ENCODE measurements at regions not wholly inside any gene's neighbourhood (a gene's known extent, or its start where the extent isn't known, plus 50 kb on each side); places are given as distances from the start of the nearest gene placed in this dataset.

DNA sequence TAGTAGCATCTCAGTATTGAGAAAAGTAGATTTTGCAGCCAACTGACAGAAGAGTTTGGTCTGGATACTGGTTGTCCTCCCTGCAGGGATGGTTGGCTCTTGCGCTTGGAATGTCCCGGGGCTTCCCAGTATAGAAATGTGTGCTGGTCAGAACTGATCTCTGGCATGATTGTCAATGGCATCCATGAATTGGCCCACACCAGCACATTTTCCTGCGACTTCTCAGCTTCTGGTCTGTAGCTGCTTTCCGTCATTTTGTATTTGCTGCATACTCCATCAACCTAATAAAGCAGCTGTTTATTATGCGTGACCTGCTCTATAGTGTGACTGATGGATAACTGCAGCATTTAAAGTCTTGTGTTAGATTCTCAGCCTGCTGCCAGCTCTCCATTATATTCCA, 203.7 kb downstream of the S1PR1 start:
- TF ChIP-seq CTCF (IDR thresholded peaks at IDR 0.05) (no peak), POLR2A (IDR thresholded peaks at IDR 0.05) (no peak), EP300 (IDR thresholded peaks at IDR 0.05; ENCODE audit: low read depth) (no peak)
